IPS-18a (cell line): ENCODE measurements at regions not wholly inside any gene's neighbourhood (a gene's known extent, or its start where the extent isn't known, plus 50 kb on each side); places are given as distances from the start of the nearest gene placed in this dataset.
"Not testable (repeated sequence)": the region's sequence is repeated elsewhere in the genome, so short reads cannot be mapped to it uniquely, and the experiment has no call there.

Experiments used
- H3K27ac ChIP-seq: one replicate; pipeline ENCODE4 v1.5.1; 2013; ENCODE audit warnings: low read length
- H3K27me3 ChIP-seq: one replicate; pipeline ENCODE4 v1.6.1; 2013; ENCODE audit warnings: mild to moderate bottlenecking, low read length; ENCODE audit not compliant: control insufficient read depth, insufficient read depth
- H3K36me3 ChIP-seq: one replicate; pipeline ENCODE4 v1.6.1; 2013; ENCODE audit warnings: low read depth, low read length; ENCODE audit not compliant: control insufficient read depth
- H3K4me1 ChIP-seq: one replicate; pipeline ENCODE4 v1.6.1; 2013; ENCODE audit warnings: low read depth, low read length; ENCODE audit not compliant: control insufficient read depth
- H3K4me3 ChIP-seq: one replicate; pipeline ENCODE4 v1.5.1; 2013; ENCODE audit warnings: low read length
- H3K9ac ChIP-seq: one replicate; pipeline ENCODE4 v1.6.1; 2013; ENCODE audit warnings: mild to moderate bottlenecking, low read length, moderate library complexity
- H3K9me3 ChIP-seq: one replicate; pipeline ENCODE4 v1.6.1; 2013; ENCODE audit warnings: low read depth, low read length; ENCODE audit not compliant: control insufficient read depth

GRCh38 chr6:140493470-140493869, 1119.0 kb upstream of the CITED2 start:
- H3K27me3 ChIP-seq, H3K9ac ChIP-seq, H3K27ac ChIP-seq, H3K9me3 ChIP-seq, H3K4me3 ChIP-seq, H3K36me3 ChIP-seq, H3K4me1 ChIP-seq: not testable (repeated sequence)

- H3K9me3 ChIP-seq, result peaks cover 12% of the 10 kb centered on the region
- H3K4me3 ChIP-seq, result no peak overlapping the region
- H3K36me3 ChIP-seq, result no peaks in the 10 kb centered on the region
- no peaks in the 10 kb centered on the region for H3K27me3 ChIP-seq
- no peak overlapping the region for H3K9ac ChIP-seq
- H3K27ac ChIP-seq, result no peak overlapping the region
- H3K4me1 ChIP-seq, result no peaks in the 10 kb centered on the region
Observed at GRCh38 chr6:140490081-140490480, 1115.6 kb upstream of the CITED2 start.

- H3K36me3 ChIP-seq, result no peaks in the 10 kb centered on the region
- H3K9me3 ChIP-seq, result peaks cover 12% of the 10 kb centered on the region
- H3K27me3 ChIP-seq, result no peaks in the 10 kb centered on the region
- H3K27ac ChIP-seq, result no peak overlapping the region
- H3K9ac ChIP-seq, result no peak overlapping the region
- no peak overlapping the region for H3K4me3 ChIP-seq
- H3K4me1 ChIP-seq, result no peaks in the 10 kb centered on the region
Observed at GRCh38 chr6:140487586-140487985, 1113.1 kb upstream of the CITED2 start.

GRCh38 chr6:140486450-140487361, 1112.3 kb upstream of the CITED2 start:
- Histone ChIP-seq H3K4me3 (no peak overlapping the region), H3K27me3 (no peaks in the 10 kb centered on the region), H3K9me3 (peaks cover 12% of the 10 kb centered on the region), H3K4me1 (no peaks in the 10 kb centered on the region), H3K36me3 (no peaks in the 10 kb centered on the region), H3K9ac (no peak overlapping the region), H3K27ac (no peak overlapping the region)

- Histone ChIP-seq H3K4me1 (no peaks in the 10 kb centered on the region), H3K9me3 (peaks cover 12% of the 10 kb centered on the region), H3K9ac (no peak overlapping the region), H3K27ac (no peak overlapping the region), H3K27me3 (no peaks in the 10 kb centered on the region), H3K4me3 (no peak overlapping the region), H3K36me3 (no peaks in the 10 kb centered on the region)
Observed at GRCh38 chr6:140485740-140486449, 1111.4 kb upstream of the CITED2 start.

- Histone ChIP-seq H3K4me3 (no peak overlapping the region), H3K36me3 (no peaks in the 10 kb centered on the region), H3K27ac (no peak overlapping the region), H3K9me3 (no peaks in the 10 kb centered on the region), H3K9ac (no peak overlapping the region), H3K27me3 (no peaks in the 10 kb centered on the region), H3K4me1 (no peaks in the 10 kb centered on the region)
Observed at GRCh38 chr6:140480852-140481251, 1106.4 kb upstream of the CITED2 start.

GRCh38 chr6:140478631-140479030, 1104.2 kb upstream of the CITED2 start:
- H3K27ac ChIP-seq, result no peak overlapping the region

GRCh38 chr6:140475086-140475485, 1100.6 kb upstream of the CITED2 start:
- Histone ChIP-seq H3K9ac (no peak overlapping the region), H3K4me1 (no peaks in the 10 kb centered on the region), H3K27me3 (no peaks in the 10 kb centered on the region), H3K27ac (no peak overlapping the region), H3K36me3 (no peaks in the 10 kb centered on the region), H3K4me3 (no peak overlapping the region), H3K9me3 (no peaks in the 10 kb centered on the region)

More at GRCh38 chr6:140478631-140479030, 1104.2 kb upstream of the CITED2 start:
- Histone ChIP-seq H3K27me3 (no peaks in the 10 kb centered on the region), H3K9ac (no peak overlapping the region), H3K36me3 (no peaks in the 10 kb centered on the region), H3K9me3 (no peaks in the 10 kb centered on the region), H3K4me3 (no peak overlapping the region), H3K4me1 (no peaks in the 10 kb centered on the region)

- Histone ChIP-seq H3K4me1 (peaks cover 3% of the 10 kb centered on the region), H3K27ac (no peak overlapping the region)
Observed at GRCh38 chr6:140464720-140465119, 1090.3 kb upstream of the CITED2 start.

GRCh38 chr6:140463312-140463710, 1088.9 kb upstream of the CITED2 start:
- H3K27ac ChIP-seq, result no peak overlapping the region

More at GRCh38 chr6:140464720-140465119, 1090.3 kb upstream of the CITED2 start:
- Histone ChIP-seq H3K9ac (no peak overlapping the region), H3K9me3 (peaks cover 7% of the 10 kb centered on the region), H3K4me3 (no peak overlapping the region), H3K27me3 (no peaks in the 10 kb centered on the region), H3K36me3 (no peaks in the 10 kb centered on the region)

GRCh38 chr6:140462453-140463311, 1088.2 kb upstream of the CITED2 start:
- peaks cover 7% of the 10 kb centered on the region for H3K9me3 ChIP-seq
- no peak overlapping the region for H3K4me3 ChIP-seq
- H3K27ac ChIP-seq, result no peak overlapping the region

More at GRCh38 chr6:140463312-140463710, 1088.9 kb upstream of the CITED2 start:
- no peaks in the 10 kb centered on the region for H3K27me3 ChIP-seq
- no peak overlapping the region for H3K9ac ChIP-seq
- H3K4me3 ChIP-seq, result no peak overlapping the region
- peaks cover 3% of the 10 kb centered on the region for H3K4me1 ChIP-seq
- peaks cover 7% of the 10 kb centered on the region for H3K9me3 ChIP-seq
- no peaks in the 10 kb centered on the region for H3K36me3 ChIP-seq

More at GRCh38 chr6:140462453-140463311, 1088.2 kb upstream of the CITED2 start:
- Histone ChIP-seq H3K27me3 (no peaks in the 10 kb centered on the region), H3K9ac (no peak overlapping the region), H3K4me1 (peaks cover 3% of the 10 kb centered on the region), H3K36me3 (no peaks in the 10 kb centered on the region)
